Left lobe of liver (tissue), 2 donors: ENCODE measurements at regions not wholly inside any gene's neighbourhood (a gene's known extent, or its start where the extent isn't known, plus 50 kb on each side); places are given as distances from the start of the nearest gene placed in this dataset.

Experiments used
- ATAC-seq: fragments of 200-7000 bp; cut with Tn5 transposase; one replicate; pipeline ENCODE4 v1.9.1; 2020; ENCODE audit warnings: mild to moderate bottlenecking, moderate library complexity
- DNase-seq: peaks from one replicate; pipeline ENCODE4 v3.0.0-alpha.2; 2020; ENCODE audit warnings: low spot score
- donor health status: DM: no; HTN: no; CAD: no; lungs with moderate emphysema.
- donor health status: DM: no; HTN: yes; CAD: no.

- no peak for ATAC-seq
- no peak for DNase-seq
Measured at GRCh38 chr5:97835112-97835511, 652.1 kb upstream of the RIOK2 start.

- ATAC-seq: no peak
- DNase-seq: no peak
Measured at GRCh38 chr5:97836816-97837215, 653.8 kb upstream of the RIOK2 start.

GRCh38 chr5:97838214-97838613 lies 655.2 kb upstream of the RIOK2 start:
- ATAC-seq: no peak
- DNase-seq: no peak

DNA sequence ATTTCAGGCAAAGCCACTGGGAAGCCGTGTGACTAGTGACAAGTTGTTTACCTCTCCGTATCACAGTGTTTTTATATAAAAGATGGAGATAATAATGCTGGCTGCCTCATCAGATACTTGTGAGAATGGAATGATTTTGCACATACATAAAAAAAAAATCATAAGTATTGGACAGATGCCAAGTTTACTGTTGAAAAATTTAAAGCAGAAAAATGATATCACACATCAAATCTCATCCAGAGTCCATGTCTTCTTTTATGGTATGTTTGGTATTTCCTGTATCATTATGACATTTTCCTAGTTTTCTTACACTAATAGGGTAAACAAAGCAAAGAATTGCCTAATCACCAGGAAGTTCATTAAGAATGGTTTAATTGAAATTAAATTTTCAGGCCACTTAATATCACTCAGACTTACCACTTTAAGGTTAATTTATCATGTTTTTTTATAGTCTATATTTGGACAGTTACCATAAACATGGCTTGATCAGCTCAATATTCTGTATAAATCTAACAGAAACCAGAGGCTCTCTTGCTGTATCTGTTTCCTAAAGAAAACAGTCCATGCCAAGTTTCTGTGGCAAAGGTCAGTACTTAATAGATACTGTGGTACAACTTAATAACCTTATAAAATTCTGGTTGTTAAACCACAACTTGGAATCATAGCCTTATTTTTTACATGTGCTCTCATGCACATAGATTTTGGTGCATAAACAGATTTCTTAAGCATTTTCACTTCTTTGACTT lies 656.5 kb upstream of the RIOK2 start:
- ATAC-seq (no peak), DNase-seq (no peak)

DNA sequence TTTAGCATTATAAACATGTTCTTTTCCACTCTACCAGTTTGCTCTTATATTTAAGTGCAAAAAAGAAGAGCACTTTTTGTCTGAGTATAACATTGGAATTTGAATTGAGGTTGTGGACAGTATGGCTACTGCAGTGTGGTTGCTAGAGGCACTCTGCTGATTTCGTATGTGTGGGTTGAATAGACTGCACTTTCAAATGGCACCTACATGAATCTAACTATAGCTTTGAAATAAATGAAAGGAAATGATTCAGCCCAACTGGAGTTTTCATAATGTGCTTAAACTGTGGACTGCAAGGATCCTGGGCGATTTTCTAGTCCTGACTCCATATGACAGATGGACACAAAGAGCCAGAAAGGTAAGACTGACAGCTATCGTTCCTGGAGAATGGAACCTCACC lies 657.6 kb upstream of the RIOK2 start:
- DNase-seq (no peak), ATAC-seq (no peak)

- ATAC-seq: no peak
- no peak for DNase-seq
Measured at GRCh38 chr5:97842687-97843086, 659.6 kb upstream of the RIOK2 start.

DNA sequence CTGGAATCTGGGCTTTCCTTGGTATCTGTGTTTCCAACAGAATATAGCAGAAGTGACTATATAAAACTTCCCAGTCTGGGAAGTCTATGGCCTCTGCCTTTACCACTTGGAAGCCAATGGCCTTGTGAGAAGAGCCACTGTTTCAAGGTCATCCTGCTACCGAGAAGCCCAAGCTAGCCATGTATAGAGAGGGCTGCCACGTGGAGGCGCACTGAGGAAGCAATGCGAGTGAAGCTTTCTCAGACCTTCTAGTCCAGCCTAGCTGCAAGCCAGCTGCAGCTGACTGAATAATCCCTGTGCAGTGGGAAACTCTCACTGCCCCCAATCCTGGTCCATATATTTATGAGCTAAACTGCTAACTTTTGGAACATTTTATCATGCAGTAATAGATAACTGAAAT lies 661.8 kb upstream of the RIOK2 start:
- no peak for DNase-seq

DNA sequence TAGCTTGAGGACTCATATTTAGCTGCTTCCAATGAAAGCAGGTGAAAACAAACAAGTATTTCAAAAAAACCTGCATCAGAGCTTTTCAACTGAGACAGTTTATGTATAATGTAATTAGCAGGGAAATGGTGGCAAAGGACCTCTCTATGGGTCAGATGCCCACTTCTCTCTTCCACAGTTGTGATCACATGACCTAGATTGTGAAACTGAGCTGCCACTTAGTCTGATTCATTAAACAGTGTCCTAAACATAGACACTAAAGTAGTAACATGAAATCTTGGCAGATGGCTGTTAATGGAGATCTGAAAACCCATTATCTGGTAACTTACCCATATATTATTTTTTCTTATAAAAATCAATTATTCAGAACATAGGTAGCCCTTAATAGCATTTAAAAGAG lies 663.6 kb upstream of the RIOK2 start:
- no peak for ATAC-seq

More for the DNA sequence above, 661.8 kb upstream of the RIOK2 start:
- no peak for ATAC-seq

DNA sequence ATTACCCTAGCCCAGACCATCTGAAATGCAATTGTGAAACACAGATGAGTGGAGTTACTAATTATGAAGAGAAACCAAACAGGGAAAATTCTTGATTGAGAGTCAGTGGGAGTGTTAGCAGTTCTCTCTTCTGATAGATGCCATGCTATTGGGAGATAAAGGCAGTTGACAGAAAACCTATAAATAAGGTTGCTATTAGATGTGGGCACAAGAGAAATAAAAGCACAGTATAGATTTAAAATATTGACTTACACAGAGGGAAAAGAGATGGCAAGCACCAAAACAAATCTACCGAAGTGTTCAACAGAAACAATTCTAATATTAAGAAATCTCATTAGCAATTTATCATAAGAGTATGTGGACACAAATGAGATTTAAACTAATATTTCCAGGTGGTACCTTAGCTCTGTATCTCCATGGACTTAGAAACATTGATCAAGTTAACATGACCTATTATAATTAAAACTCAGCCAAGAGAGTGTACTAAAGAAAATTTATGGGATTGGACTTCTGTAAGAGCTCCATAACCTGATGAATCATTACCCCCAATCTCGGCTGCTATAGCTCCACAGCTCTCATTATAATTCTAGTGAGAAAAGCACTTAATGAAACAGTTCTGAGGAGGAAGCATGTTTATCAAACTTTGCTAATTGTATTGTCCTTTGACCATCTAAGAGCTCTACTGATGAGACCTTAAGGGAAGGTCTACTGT lies 665.0 kb upstream of the RIOK2 start:
- ATAC-seq (no peak), DNase-seq (no peak)

More for the DNA sequence above, 663.6 kb upstream of the RIOK2 start:
- no peak for DNase-seq

GRCh38 chr5:97851036-97851435 lies 668.0 kb upstream of the RIOK2 start:
- ATAC-seq (no peak), DNase-seq (no peak)

DNA sequence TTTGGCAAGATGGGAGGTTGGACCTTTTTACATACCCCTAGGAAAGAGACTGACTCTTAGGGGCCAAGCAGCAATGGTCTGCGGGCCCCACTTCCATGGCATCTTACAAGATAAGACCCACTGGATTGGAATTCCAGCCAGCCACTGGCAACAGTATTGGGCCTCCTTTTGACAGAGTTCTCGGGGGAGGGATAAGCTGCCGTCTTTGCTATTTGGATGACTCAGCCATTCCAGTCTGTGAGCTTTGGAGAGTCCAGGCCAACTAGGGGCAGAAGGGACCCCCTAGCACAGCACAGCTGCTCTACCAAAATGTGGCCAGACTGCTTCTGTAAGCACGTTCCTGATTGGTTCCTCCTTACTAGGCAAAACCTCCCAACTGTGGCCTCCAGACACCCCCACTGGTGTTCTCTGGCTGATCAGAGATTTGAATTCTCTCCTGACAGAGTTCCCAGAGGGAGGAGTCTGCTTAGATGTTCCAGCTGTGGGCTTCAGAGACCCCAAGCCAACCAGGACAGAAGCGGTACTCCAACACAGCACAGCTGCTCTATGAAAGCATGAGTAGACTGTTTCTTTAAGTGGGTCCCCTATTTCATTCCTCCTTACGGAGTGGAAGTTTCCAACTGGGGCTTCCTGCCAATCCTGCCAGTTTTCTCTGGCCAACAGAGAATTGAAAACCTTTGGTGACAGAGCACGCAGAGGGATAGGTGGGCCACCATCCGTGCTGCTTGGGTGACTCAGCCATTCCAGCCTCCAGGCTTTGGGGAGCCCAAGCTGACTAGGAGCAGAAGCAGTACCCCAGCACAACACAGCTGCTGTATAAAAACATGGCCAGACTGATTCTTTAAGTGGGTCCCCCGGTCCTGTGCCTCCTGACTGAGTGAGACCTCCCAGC lies 672.1 kb upstream of the RIOK2 start:
- ATAC-seq: no peak
- no peak for DNase-seq

DNA sequence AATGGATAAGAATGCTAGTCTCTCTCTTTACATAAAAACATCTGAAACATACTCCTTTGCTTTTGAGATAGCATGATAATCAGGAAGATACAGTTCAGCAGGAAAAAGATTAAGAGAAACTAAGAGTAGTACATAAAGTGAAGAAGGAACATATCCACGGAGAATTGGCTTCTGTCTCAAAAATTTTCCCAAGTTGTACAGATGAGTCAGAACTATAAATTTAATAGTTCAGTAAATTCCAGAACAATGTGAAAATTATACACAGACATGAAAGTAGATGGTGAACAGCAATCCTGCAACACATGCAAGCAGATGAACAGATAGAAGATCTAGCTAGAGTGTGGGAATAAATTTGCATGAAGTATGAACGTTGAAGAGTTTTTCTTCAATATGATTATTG lies 691.4 kb upstream of the RIOK2 start:
- ATAC-seq (no peak), DNase-seq (no peak)

DNA sequence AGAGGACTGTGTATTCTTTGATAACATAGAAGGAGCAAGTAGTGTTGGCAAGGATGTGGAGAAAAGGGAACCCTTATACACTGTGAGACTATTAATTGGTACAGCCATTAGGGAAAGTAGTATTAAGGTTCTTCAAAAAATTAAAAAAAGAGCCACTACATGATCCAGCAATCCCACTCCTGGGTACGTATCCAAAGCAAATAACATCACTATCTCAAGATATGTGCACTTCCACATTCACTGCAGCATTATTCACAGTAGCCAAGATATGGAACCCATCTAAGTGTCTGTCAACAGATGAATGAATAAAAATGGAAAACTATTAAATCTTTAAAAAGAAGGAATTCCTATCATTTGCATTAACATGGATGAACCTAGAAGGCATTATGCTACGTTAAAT lies 693.2 kb upstream of the RIOK2 start:
- ATAC-seq (no peak), DNase-seq (no peak)

GRCh38 chr5:97877588-97877987 lies 694.5 kb upstream of the RIOK2 start:
- ATAC-seq: no peak

GRCh38 chr5:97888439-97888838 lies 705.4 kb upstream of the RIOK2 start:
- DNase-seq: no peak

More at GRCh38 chr5:97877588-97877987, 694.5 kb upstream of the RIOK2 start:
- no peak for DNase-seq

GRCh38 chr5:97891971-97892370 lies 708.9 kb upstream of the RIOK2 start:
- DNase-seq (no peak), ATAC-seq (no peak)

More at GRCh38 chr5:97888439-97888838, 705.4 kb upstream of the RIOK2 start:
- ATAC-seq: no peak

DNA sequence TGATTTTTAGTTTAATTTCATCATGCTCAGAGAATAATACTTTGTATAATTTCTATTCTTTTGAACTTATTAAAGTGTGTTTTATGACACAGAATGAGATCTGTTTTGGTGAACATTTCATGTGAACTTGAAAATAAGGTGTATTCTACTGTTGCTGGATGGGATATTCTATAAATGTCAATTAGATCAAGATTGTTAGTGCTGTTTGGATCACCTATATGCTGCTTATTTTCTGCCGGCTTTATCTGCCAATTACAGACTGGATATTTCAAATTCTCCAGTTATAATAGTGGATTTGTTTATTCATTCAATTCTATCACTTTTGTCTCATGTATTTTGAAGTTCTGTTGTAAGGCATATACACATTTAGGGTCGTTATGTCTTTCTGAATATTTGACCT lies 720.7 kb upstream of the RIOK2 start:
- DNase-seq (no peak), ATAC-seq (no peak)

DNA sequence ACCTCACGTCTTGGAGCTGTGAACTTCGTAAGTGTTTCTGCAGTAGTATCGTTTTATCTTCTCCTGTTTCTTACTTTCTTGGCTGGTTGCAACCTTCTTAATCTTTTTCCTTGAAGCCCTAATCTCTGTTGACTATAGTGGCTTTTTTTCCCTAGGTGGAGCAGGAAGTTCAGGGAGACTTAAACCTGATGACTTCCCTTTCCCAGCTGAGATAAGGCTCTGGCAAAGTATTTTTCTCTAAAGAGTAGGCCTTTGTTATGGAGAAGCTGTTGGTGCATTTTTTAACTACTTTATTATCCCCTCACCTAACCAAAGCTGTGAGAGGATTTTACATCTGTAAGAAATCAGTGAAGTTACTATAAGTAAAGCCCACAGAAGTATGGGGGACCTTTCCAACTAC lies 723.1 kb upstream of the RIOK2 start:
- DNase-seq (no peak), ATAC-seq (no peak)

DNA sequence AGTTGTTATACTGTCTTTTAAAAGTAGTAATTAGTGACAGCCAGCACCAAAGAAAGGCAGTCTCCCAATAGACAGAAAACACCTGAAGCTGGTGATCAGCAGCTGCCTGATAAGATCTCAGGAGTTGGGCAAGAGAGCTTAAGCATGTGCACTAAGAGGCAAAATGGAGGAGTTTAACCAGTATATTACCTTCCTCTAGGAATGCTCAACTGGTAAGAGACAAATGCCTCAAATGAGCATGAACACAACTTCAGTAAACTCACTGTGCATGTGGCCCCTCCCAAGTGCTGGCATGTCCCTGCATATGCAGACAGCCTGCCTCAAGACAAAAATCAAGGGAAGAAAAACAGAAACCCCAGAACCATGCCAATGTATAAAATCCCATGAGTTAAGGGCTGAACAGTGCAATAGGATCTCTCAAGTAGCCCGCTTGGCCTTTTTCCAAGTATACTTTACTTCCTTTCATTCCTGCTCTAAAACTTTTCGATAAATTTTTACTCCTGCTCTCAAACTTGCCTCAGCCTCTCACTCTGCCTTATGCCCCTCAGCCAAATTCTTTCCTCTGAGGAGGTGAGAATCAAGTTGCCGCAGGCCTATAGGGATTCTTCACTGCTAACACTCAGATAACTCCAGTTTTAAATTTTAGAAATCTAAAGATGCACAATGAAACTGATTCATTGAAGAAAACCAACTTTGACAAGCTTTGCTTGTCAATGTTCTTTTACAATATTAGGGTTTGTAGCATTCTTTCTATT lies 724.8 kb upstream of the RIOK2 start:
- DNase-seq: no peak
- ATAC-seq: no peak

DNA sequence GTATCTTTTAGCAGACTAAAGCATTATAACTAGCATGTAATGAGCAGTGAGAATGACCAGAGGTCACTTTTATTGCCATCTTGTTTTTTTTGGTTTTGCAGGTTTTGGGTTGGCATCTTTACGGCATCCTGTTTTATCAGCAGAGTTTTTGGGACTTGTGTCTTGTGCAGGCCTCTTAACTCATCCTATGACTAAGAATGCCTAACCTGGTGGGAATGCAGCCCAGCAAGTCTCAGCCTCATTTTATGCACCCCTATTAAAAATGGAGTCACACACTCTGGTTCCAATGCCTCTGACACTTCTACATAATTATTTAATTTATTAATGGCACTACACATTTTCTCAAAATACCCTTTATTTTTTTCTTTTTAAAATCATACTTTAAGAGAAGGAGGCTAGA lies 726.5 kb upstream of the RIOK2 start:
- DNase-seq (no peak), ATAC-seq (no peak)

DNA sequence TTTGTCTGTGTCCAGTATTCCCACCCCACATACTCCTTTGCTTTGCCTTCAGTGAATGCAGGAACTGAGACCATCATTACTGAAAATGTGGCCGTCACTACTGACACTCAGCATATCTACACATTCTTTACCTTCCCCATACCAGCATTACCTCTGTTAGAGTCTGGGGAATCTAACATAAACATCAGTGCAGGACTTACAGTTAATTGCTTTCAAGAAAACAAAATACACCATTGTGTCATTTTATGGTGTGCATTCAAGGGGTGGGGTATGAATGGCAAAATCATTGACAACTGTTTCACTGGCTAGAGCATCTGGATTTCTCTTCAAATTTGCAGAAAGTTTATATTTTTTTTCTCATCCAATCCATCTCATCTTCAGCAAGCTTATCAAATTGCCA lies 731.4 kb upstream of the RIOK2 start:
- DNase-seq: no peak
- no peak for ATAC-seq
